ENCODE measurements at regions not wholly inside any gene's neighbourhood (a gene's known extent, or its start where the extent isn't known, plus 50 kb on each side); places are given as distances from the start of the nearest gene placed in this dataset.
"Not testable (repeated sequence)": the region's sequence is repeated elsewhere in the genome, so short reads cannot be mapped to it uniquely, and the experiment has no call there.

DNA sequence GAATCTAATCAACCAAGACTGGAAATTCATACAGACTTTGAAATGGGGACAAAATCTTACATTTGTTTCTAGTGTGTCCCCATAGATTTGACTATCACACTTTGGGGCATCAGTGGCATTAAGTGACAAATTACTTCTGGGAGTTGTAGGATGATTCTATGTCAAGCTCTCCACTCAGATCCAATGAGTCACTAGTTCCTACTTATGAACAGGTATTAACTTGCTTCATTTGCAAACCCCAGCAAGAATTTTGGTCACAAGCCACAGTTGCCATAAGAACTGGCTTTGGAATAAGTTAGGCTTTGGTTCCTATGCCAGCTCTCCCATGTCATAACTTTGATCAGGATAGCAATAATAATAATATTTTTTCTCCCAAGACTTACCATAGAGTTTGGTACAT lies 77.6 kb upstream of the PTPRK start:
- DNase-seq (ENCODE audit: low spot score): no peak

DNA sequence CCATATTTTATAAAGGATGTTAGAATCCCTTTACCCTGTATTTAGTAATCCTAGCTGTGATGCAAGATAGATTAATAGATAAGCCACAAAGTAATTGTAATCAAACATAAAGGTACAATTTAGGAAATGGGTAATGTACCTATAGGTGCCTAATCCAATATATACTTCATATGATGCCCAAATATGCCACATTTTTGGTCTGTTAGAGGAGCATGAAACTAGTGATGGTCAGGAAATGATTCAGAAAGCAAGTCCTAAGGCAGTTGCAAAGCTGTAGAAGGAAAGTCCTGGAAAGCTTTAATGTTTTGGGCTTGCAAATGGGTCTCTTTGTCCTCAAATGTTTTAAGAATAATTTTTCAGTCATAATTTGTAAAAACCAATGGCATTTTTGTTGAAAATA lies 76.6 kb upstream of the PTPRK start:
- no peak for DNase-seq (ENCODE audit: low spot score)

DNA sequence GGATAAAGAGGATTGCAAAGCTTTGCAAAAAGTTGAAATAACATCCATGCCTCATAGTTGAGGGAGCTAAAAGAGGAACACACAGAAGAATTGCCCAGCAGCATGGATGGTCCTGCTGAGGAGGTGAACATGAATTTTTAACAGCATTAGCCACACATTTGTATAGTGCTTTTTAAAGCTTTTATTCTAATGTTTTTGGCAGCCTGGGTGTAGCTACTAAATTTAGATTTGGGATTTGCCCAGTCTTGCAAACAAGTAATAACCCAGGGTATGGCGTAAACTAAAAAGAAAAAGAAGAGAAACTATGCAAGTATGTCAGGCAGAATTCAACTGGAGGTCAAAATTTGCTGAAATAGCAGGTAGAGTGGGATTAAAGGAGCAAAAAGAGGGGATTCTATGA lies 75.1 kb upstream of the PTPRK start:
- no peak for DNase-seq (ENCODE audit: low spot score)

DNA sequence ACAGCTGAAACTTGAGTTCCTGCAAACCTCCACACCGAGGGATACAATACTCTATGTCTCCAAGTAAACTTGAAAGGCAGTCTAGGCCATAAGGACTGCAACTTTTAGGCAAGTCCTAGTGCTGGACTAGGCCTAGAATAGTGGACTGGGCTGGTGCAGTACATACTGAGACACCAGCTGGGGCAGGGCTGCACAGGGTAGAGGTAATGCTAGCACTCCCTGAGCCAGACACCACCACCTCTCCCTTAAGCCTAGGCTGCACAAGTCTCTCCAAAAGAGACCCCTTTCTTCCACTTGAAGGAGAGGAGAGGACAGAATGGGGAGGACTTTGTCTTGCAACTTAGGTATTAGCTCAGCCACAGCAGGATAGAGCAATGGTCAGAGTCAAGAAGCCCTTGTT lies 65.7 kb upstream of the PTPRK start:
- DNase-seq (ENCODE audit: low spot score): no peak

DNA sequence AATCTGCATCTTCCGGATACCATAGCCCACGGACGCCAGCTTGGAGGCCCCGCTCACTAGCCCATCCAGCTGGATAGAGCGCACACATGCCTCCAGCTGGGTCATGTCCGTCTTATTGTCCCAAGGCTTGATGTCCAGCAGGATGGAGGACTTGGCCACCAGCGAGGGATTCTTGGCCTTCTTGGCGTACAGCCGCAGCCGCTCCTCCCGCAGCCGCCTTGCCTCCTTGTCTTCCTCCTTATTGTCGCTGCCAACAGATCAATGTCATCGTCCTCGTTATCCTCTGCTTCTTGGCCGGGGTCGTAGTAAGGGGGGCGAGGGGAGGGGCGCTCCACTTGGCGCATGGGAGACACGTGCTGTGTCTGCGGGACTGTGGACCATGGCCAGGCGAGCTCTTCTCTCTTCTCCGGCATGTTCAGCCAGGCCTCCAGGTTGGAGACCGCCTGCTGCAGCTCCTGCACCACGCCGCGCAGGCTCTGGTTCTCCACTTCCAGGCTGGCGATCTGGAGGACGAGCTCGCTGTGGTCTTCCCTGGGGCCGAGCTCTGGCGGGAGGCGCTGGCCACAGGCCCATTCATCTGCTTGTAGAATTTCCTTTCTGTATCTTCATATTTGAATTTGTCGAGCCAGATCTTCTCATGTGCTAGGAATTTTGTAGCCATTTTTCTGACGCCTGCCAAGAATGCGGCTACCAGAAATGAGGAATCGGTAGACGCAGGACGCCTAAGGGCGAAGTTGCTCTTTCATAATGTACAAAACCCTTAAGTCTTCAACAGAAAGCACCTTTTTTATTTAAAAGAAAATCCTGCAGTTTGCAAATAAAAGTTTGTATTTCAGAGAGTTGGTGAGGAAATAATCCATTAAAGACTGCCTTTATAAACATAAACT lies 60.1 kb upstream of the PTPRK start:
- DNase-seq (ENCODE audit: low spot score): no peak

DNA sequence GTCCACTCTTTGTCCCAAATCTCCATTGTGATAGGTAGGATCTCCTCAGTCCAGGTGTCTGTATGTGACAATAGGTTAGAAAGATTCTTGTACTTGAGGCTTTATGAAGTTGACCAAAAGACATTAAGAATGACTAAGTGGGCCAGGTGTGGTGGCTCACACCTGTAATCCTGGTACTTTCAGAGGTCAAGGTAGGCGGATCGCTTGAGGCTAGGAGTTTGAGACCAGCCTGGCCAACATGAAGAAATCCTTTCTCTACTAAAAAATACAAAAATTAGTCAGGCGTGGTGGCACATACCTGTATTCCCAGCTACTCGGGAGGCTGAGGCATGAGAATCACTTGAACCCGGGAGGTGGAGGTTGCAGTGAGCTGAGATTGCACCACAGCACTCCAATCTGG lies 54.9 kb upstream of the PTPRK start:
- not testable (repeated sequence) for DNase-seq (ENCODE audit: low spot score)

DNA sequence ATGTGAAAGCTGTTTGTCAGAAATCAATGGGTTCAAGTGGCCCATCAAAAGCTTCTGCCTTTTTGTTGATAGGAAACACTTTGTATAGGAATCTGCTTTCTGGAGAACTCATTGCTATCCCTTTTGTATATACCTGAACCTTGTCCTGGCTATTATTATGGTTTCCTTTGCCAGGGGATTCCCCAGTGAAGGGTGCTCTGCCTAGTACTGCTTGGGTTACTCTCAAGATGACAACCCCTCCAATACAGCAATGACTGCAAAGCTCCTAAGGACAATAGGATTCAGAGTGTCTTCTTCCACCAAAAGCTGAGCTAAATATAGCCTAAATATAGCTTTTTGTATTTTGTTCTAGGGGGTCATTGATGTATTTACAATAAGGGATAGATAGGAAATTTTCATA lies 54.0 kb upstream of the PTPRK start:
- no peak for DNase-seq (ENCODE audit: low spot score)

DNA sequence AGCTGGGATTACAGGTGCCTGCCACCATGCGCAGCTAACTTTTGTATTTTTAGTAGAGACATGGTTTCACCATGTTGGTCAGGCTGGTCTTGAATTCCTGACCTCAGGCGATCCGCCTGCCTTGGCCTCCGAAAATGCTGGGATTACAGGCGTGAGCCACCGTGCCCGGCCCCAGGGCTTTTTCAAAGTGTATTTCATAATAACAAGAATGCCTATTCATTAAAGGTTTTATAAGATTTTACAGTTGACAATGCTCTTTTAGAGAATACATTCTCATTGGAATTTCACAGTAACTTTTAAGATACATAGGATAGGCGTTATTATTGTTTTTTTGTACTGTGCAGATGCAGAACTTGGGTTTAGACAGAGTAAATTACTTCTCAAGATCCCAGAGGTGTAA lies 52.6 kb upstream of the PTPRK start:
- no peak for DNase-seq (ENCODE audit: low spot score)

DNA sequence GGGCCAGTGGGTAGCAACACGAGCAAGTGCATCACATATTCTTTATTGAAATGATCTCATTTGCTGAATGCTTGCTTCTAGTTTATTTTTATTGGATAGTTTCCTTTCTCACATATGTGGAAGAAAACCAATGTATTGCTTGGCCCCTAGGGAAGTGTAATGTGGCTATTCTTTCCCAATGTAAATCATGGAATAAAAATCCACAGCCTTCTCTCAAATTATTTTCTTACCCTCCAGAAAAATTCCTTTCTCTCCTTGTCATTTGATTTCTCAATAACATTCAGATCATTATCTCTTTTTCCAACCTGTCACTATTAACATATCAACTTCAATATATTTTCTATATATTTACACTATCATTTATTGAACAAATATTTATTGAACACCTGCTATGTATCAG lies 51.9 kb upstream of the PTPRK start:
- DNase-seq (ENCODE audit: low spot score): no peak

DNA sequence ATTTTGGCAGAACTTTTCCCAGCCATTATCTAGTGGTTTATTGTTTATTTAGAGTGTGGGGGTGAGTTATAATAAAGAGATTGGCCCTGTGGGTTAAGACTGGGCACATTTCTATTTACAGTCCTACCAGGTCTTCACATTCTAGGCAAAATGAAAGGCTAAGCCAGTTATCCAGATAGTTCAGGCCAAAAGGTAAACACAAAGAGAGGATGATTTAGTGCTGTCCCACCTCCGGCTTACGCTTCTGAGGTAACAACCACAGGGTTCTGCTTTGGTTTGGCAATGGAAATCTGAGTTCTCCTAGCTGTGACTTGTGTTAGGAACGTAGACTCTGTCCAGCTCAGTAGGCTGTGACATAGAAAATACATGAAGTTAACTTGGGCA lies 50.3 kb upstream of the PTPRK start:
- no peak for DNase-seq (ENCODE audit: low spot score)

DNA sequence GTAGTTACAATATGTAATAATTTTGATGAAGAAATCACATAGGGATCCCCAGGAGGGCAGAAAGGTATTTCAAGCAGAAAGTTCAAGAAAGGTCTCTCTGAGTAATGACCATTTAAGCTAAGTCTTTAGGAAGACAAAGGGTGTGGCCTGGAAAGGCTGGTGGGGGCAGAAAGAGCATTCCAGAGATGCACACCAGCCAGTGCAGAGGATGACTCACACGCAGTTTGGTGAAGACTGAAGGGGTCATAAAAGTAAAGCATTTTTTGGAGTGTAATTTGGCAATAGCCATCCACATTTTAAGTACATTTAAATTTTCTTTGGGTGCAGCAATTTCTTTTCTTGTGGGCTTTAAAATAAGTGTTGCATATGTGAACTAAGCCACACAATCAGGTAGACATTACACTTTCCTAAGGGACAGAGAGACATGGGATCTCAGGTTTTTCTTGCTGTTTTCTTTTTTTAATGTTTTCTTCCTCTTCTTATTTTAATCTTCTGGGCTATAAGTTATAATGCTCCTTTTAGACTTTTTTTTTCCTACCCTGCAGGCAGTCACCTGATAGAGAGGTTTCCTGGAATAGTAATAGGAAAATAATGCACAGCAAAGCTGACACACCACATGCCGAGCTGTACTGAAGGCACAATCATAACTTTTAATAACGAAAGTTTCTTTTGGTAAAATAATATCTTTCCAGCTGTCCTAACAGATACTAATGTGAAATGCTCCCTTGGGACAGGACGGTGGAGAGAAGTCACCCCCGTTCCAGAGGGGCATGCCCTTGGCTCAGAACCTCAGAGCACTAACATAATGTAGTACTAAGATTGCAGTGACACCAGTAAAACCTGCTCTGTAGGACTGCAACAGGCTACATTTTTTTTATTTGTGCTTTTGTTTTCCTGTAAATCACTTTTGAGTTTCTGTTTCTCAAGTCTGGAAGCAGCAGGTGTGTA lies 49.6 kb upstream of the PTPRK start:
- no peak for DNase-seq (ENCODE audit: low spot score)
